ENCODE measurements at regions not wholly inside any gene's neighbourhood (a gene's known extent, or its start where the extent isn't known, plus 50 kb on each side); places are given as distances from the start of the nearest gene placed in this dataset.
A peak's percentile ranks its signal among the peaks of the same experiment; 100 is the strongest.

- FAIRE-seq (no peak), DNase-seq (ENCODE audit: insufficient read length, low spot score) (no peak)
- TF ChIP-seq, protein P1, sequence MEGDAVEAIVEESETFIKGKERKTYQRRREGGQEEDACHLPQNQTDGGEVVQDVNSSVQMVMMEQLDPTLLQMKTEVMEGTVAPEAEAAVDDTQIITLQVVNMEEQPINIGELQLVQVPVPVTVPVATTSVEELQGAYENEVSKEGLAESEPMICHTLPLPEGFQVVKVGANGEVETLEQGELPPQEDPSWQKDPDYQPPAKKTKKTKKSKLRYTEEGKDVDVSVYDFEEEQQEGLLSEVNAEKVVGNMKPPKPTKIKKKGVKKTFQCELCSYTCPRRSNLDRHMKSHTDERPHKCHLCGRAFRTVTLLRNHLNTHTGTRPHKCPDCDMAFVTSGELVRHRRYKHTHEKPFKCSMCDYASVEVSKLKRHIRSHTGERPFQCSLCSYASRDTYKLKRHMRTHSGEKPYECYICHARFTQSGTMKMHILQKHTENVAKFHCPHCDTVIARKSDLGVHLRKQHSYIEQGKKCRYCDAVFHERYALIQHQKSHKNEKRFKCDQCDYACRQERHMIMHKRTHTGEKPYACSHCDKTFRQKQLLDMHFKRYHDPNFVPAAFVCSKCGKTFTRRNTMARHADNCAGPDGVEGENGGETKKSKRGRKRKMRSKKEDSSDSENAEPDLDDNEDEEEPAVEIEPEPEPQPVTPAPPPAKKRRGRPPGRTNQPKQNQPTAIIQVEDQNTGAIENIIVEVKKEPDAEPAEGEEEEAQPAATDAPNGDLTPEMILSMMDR (IDR thresholded peaks at IDR 0.05; ENCODE audit: insufficient read depth, missing control alignments) = no peak
Measured at GRCh38 chr12:22850185-22850584, 225.2 kb downstream of the ETNK1 start.

- no peak for FAIRE-seq
Measured at GRCh38 chr12:22851532-22851931, 226.6 kb downstream of the ETNK1 start.

DNA sequence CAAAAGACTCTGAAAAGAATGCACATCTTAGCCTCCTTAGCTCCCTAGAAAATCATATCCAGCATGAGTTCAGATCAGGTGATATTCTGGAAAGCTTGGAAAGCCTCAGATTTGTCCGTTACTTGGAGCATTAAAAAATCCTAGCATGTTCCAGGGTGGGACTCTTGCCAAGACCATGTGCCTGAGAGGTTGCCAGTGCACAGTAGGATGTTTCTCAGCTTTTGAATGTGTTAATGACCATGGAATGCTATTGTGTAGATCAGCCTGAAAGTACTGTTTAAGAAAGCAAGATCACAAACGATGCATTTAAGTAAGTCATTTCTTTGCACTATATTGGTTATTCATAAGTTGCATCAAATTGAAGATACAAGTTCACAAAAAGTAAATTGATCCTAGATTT lies 230.5 kb downstream of the ETNK1 start:
- TF ChIP-seq, protein P1 (IDR thresholded peaks at IDR 0.05; ENCODE audit: insufficient read depth, missing control alignments) = no peak
- DNase-seq (ENCODE audit: insufficient read length, low spot score) = no peak
- peak; percentile 29 for FAIRE-seq

More at GRCh38 chr12:22851532-22851931, 226.6 kb downstream of the ETNK1 start:
- TF ChIP-seq, protein P1 (IDR thresholded peaks at IDR 0.05; ENCODE audit: insufficient read depth, missing control alignments) = no peak
- DNase-seq (ENCODE audit: insufficient read length, low spot score) = no peak

GRCh38 chr12:22856178-22856577 lies 231.2 kb downstream of the ETNK1 start:
- FAIRE-seq (peak; percentile 63), DNase-seq (ENCODE audit: insufficient read length, low spot score) (no peak)
- TF ChIP-seq, protein P1 (IDR thresholded peaks at IDR 0.05; ENCODE audit: insufficient read depth, missing control alignments) = peak; percentile 65

DNA sequence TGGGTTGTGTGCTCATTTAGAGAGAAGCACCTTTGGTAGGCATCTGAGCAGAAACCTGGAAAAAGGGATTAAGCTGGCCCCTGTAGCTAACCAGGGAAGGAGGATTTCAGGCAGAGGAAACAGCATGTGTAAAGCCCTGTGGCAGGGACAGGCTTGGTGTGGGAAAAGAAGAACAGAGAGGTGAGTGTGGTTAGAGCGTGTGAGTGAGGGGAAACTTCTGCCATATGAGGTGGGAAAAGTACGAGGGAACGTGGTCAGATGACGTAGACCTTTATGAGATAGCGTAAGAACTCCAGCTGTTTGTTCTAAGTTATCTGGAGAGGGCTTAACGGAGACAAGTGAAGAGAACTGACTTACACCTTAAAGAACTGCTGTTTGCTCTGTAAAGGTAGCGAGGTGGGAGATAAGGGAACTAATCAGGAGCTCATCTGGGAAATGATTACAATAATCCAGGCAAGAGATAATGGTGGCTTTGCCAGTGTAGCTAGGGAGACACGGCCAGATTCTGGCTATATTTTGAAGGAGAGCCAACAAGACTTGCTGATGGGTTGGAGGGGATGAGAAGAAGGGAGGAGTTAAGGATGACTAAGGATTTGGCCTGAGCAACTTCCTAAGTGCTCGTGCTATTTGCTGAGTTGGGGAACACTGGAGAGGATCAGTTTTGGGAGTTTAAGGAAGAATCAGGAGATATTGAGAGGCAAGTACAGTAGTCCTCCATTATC lies 234.0 kb downstream of the ETNK1 start:
- FAIRE-seq (no peak), DNase-seq (ENCODE audit: insufficient read length, low spot score) (no peak)
- TF ChIP-seq, protein P1 (IDR thresholded peaks at IDR 0.05; ENCODE audit: insufficient read depth, missing control alignments) = no peak

GRCh38 chr12:22860926-22861325 lies 236.0 kb downstream of the ETNK1 start:
- no peak for DNase-seq (ENCODE audit: insufficient read length, low spot score)
- no peak for FAIRE-seq
- TF ChIP-seq, protein P1 (IDR thresholded peaks at IDR 0.05; ENCODE audit: insufficient read depth, missing control alignments) = no peak

- DNase-seq (ENCODE audit: insufficient read length, low spot score) = no peak
- FAIRE-seq = no peak
- TF ChIP-seq, protein P1 (IDR thresholded peaks at IDR 0.05; ENCODE audit: insufficient read depth, missing control alignments) = no peak
Measured at GRCh38 chr12:22865822-22866221, 240.9 kb downstream of the ETNK1 start.
